Endothelial cell of umbilical vein (primary cell): ENCODE measurements at regions not wholly inside any gene's neighbourhood (a gene's known extent, or its start where the extent isn't known, plus 50 kb on each side); places are given as distances from the start of the nearest gene placed in this dataset.

Experiments
- BruUV-seq: library from RNA; stranded (reverse); fragments of 400-500 nt; replicated peaks from 2 replicates; lab custom pipeline; 2021; lab: Mats Ljungman, UMichigan
- CTCF ChIA-PET: fragments of 300-600, 350-600 bp; sonication (Branson Sonifier 250); formaldehyde crosslinking; loops from one replicate; lab custom pipeline; 2021; ENCODE audit warnings: antibody characterized with exemption, inconsistent platforms; lab: Charles Lee
- POLR2A ChIA-PET: fragments of 300-600, 350-600 bp; sonication (Branson Sonifier 250); formaldehyde crosslinking; loops from one replicate; lab custom pipeline; 2021; ENCODE audit warnings: antibody characterized with exemption, inconsistent platforms; lab: Charles Lee
- DNase-seq: peaks from one replicate; pipeline ENCODE4 v3.0.0-alpha.2; 2011; ENCODE audit warnings: low read depth, low spot score
- FAIRE-seq: peaks from 2 replicates; lab custom pipeline; 2011; peaks lifted over from hg19 to GRCh38; lab: Jason Lieb, UNC
- H2AFZ ChIP-seq: 2 replicates; pipeline ENCODE4 v1.6.0; 2012; ENCODE audit warnings: low read depth, low read length, control low read depth, inconsistent platforms
- H3K27ac ChIP-seq: 2 replicates; pipeline ENCODE4 v1.5.1; 2011; ENCODE audit warnings: low read depth, mild to moderate bottlenecking, control low read depth, low read length, moderate library complexity; ENCODE audit not compliant: insufficient read depth
- H3K27me3 ChIP-seq, 2 experiments: 2 replicates each; pipeline versions ENCODE4 v1.6.0 to v1.6.1; 2011; ENCODE audit warnings: low read length in 2 of 2, mixed read lengths in 1 of 2; ENCODE audit not compliant: control insufficient read depth in 2 of 2, insufficient read depth in 2 of 2
- H3K36me3 ChIP-seq, 2 experiments: 2 replicates in 1 of 2; 3 replicates in 1 of 2; pipeline ENCODE4 v1.5.1; 2011; ENCODE audit warnings: low read length in 2 of 2, mild to moderate bottlenecking in 1 of 2, moderate library complexity in 1 of 2; ENCODE audit not compliant: control insufficient read depth in 2 of 2, insufficient read depth in 2 of 2; ENCODE audit errors: extremely low read depth in 1 of 2
- H3K4me1 ChIP-seq: 3 replicates; pipeline ENCODE4 v1.5.1; 2011; ENCODE audit warnings: mild to moderate bottlenecking, low read length; ENCODE audit not compliant: control insufficient read depth, insufficient read depth; ENCODE audit errors: extremely low read depth
- H3K4me2 ChIP-seq: 2 replicates; pipeline ENCODE4 v1.6.1; 2011; ENCODE audit warnings: low read length, control low read depth, mixed read lengths; ENCODE audit not compliant: insufficient read depth
- H3K4me3 ChIP-seq, 3 experiments: fragments of 200-600 bp in 1 of 3; sonication (generic), shearing (Covaris generic) in 1 of 3; replicated peaks in 1 of 3; 2 replicates each; pipeline ENCODE4 v1.5.1; 2011 to 2016; ENCODE audit warnings: control low read depth in 3 of 3, low read length in 3 of 3, mild to moderate bottlenecking in 2 of 3, inconsistent platforms in 1 of 3, low read depth in 1 of 3, moderate library complexity in 1 of 3; ENCODE audit not compliant: insufficient read depth in 1 of 3
- H3K79me2 ChIP-seq: 2 replicates; pipeline ENCODE4 v1.6.0; 2012; ENCODE audit warnings: low read length, inconsistent platforms; ENCODE audit not compliant: control insufficient read depth, insufficient read depth
- H3K9ac ChIP-seq: replicated peaks from 2 replicates; pipeline ENCODE3; 2011; ENCODE audit warnings: low read length, control low read depth; ENCODE audit not compliant: insufficient read depth; ENCODE audit errors: extremely low read depth
- H3K9me1 ChIP-seq: replicated peaks from 3 replicates; pipeline ENCODE4 v1.6.0; 2011; ENCODE audit warnings: mild to moderate bottlenecking, low read length; ENCODE audit not compliant: control insufficient read depth, insufficient read depth; ENCODE audit errors: extremely low read depth
- H3K9me3 ChIP-seq: replicated peaks from 2 replicates; pipeline ENCODE4 v1.5.1; 2012; ENCODE audit warnings: low read length, inconsistent platforms; ENCODE audit not compliant: control insufficient read depth, insufficient read depth
- H4K20me1 ChIP-seq: replicated peaks from 2 replicates; pipeline ENCODE3; 2011; ENCODE audit warnings: mild to moderate bottlenecking, low read length; ENCODE audit not compliant: control insufficient read depth, insufficient read depth; ENCODE audit errors: extremely low read depth
- EZH2 ChIP-seq: IDR thresholded peaks from 2 replicates; pipeline ENCODE4 v1.6.1; 2012; ENCODE audit warnings: borderline replicate concordance, low read depth, mild to moderate bottlenecking, moderate library complexity, low read length, inconsistent platforms; ENCODE audit not compliant: severe bottlenecking
- FOS ChIP-seq: IDR thresholded peaks from 2 replicates; pipeline ENCODE4 v1.6.1; 2011; ENCODE audit warnings: mild to moderate bottlenecking, low read length, moderate library complexity, borderline replicate concordance; ENCODE audit not compliant: insufficient read depth
- GATA2 ChIP-seq: IDR thresholded peaks from 2 replicates; pipeline ENCODE4 v1.7.0; 2011; ENCODE audit warnings: low read depth, mild to moderate bottlenecking, moderate library complexity, mixed read lengths, low read length; ENCODE audit not compliant: insufficient read length, insufficient read depth
- JUN ChIP-seq: IDR thresholded peaks from 2 replicates; pipeline ENCODE4 v1.6.1; 2011; ENCODE audit warnings: borderline replicate concordance, low read depth; ENCODE audit not compliant: insufficient read length, insufficient read depth
- MYC ChIP-seq: IDR thresholded peaks from one replicate; pipeline ENCODE4 v1.6.1; 2011; ENCODE audit warnings: mild to moderate bottlenecking, low read depth, low read length
- POLR2A ChIP-seq: IDR thresholded peaks from 2 replicates; pipeline ENCODE4 v1.6.1; 2012; ENCODE audit warnings: low read depth, mild to moderate bottlenecking, control low read depth, low read length
- POLR2AphosphoS5 ChIP-seq: IDR thresholded peaks from 2 replicates; pipeline ENCODE4 v1.6.1; 2012; ENCODE audit warnings: low read depth, mild to moderate bottlenecking, control low read depth, low read length, moderate library complexity; ENCODE audit not compliant: insufficient read depth
- dilution Hi-C: fragments of 300-500 bp; cut with MboI; formaldehyde crosslinking; loops from one replicate; pipeline ENCODE4 v1.15.0; 2019; ENCODE audit warnings: low sequenced_read_pairs; ENCODE audit not compliant: extremely low pct_ligation_motif_present
- intact Hi-C: fragments of 100-400 bp; cut with micrococcal nuclease; formaldehyde crosslinking; loops from one replicate; pipeline ENCODE4 v1.10.0; 2022
- TF ChIP-seq, protein P1 (sequence below), 2 donors: IDR thresholded peaks; 1 replicate in 1 of 2; 2 replicates in 1 of 2; pipeline ENCODE4 v1.5.1; 2011; ENCODE audit warnings: low read length in 2 of 2, mild to moderate bottlenecking in 2 of 2, moderate library complexity in 2 of 2, control low read depth in 1 of 2, inconsistent platforms in 1 of 2, low read depth in 1 of 2; ENCODE audit not compliant: insufficient read depth in 1 of 2; ENCODE audit errors: extremely low read depth in 1 of 2
- TF ChIP-seq, protein P2 (sequence below): IDR thresholded peaks from 2 replicates; pipeline ENCODE4 v1.6.1; 2011; ENCODE audit not compliant: insufficient read depth, insufficient read length

DNA sequence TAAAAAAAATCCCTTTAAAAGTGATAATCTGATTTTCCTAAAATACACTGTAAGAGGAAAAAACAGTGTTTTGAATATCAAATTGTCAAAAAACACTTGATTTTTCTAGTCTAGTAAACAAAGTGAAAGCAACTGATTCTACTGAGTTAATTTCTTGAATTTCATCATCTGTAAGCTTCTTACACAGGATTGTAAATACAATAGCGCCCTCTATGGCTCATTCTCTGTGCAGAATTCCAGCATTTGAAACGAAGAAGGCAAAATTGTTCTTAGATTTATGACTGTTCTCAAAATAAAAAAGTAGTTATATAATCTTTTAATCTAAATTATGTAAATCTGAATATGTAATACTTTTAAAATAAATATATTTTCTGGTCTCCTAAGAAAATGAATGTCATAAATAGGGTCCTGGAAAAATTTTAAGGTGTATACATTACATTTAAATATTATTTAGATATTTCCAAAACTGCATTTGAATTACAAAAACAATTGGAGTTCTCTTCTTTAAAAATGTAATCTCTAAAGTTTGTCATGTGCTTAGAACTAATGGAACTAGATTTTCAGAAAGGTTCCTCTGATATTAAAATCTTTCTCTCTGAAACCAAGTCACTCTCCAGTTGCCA, 176.9 kb upstream of the MC4R start:
- POLR2A ChIA-PET = no interaction called here
- Histone ChIP-seq H3K4me1 (no peaks in the 10 kb centered on the region), H3K9me3 (no peaks in the 10 kb centered on the region), H3K36me3 (no peaks in the 10 kb centered on the region), H3K9me1 (no peaks in the 10 kb centered on the region), H3K27ac (no peak overlapping the region), H3K79me2 (no peaks in the 10 kb centered on the region), H3K4me3 (no peak overlapping the region), H3K27me3 (no peaks in the 10 kb centered on the region), H2AFZ (no peak overlapping the region), H3K9ac (no peak overlapping the region), H4K20me1 (no peaks in the 10 kb centered on the region), H3K4me2 (peak overlapping the region; percentile 12)
- TF ChIP-seq GATA2 = no peak
- no peak for TF ChIP-seq MYC
- TF ChIP-seq, protein P1, sequence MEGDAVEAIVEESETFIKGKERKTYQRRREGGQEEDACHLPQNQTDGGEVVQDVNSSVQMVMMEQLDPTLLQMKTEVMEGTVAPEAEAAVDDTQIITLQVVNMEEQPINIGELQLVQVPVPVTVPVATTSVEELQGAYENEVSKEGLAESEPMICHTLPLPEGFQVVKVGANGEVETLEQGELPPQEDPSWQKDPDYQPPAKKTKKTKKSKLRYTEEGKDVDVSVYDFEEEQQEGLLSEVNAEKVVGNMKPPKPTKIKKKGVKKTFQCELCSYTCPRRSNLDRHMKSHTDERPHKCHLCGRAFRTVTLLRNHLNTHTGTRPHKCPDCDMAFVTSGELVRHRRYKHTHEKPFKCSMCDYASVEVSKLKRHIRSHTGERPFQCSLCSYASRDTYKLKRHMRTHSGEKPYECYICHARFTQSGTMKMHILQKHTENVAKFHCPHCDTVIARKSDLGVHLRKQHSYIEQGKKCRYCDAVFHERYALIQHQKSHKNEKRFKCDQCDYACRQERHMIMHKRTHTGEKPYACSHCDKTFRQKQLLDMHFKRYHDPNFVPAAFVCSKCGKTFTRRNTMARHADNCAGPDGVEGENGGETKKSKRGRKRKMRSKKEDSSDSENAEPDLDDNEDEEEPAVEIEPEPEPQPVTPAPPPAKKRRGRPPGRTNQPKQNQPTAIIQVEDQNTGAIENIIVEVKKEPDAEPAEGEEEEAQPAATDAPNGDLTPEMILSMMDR (IDR thresholded peaks at IDR 0.05; ENCODE audit: extremely low read depth in 1 of 2, insufficient read depth in 1 of 2, low read depth in 1 of 2, low read length in 2 of 2) = peak; percentile 53 to 57
- DNase-seq = peak; percentile 64
- peak; percentile 21 for FAIRE-seq
- CTCF ChIA-PET = interaction anchor here (0.5 to 5.3 kb wide), 25 partner anchors 10 to 1301 kb away, joined by 3 to 92 read pairs (median 7); partner anchors contain the start of gene CCBE1
- BruUV-seq = no TSS peak
- intact Hi-C loops (loop anchor here (1.0 to 5.0 kb wide), 3 partner anchors 561 to 1242 kb away; no protein-coding TSS in a partner anchor), dilution Hi-C loops (no loop called here)

DNA sequence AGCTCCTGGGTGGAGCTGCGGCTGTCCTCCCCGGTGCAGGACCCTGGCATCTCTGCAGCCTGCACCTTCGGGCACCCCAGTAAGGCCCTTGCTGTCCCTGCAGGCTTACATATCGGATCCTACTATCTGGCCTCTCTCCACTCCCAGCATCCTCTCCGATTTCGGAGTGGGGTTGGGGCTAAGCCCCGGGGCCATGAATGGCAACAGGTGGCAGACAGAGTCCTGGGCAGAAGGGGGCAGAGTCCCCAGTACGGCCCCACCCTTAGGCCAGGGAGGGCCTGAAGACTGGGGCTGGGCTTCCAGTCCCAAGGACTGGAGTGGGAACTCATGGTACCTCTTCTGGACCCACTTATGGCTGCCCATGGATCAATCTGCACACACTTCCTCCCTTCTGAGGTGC, 180.4 kb upstream of the MC4R start:
- Histone ChIP-seq H2AFZ (no peak overlapping the region), H3K27me3 (no peaks in the 10 kb centered on the region), H3K4me1 (no peaks in the 10 kb centered on the region), H3K4me2 (no peak overlapping the region), H4K20me1 (no peaks in the 10 kb centered on the region), H3K9me3 (no peaks in the 10 kb centered on the region), H3K9me1 (no peaks in the 10 kb centered on the region), H3K9ac (no peak overlapping the region), H3K27ac (no peak overlapping the region), H3K36me3 (no peaks in the 10 kb centered on the region), H3K4me3 (no peak overlapping the region), H3K79me2 (no peaks in the 10 kb centered on the region)
- no peak for DNase-seq
- CTCF ChIA-PET = interaction anchor here (0.6 to 5.3 kb wide), 9 partner anchors 11 to 950 kb away, joined by 3 to 82 read pairs (median 4); no protein-coding TSS in a partner anchor
- TF ChIP-seq JUN (no peak), POLR2AphosphoS5 (no peak), MYC (no peak), EZH2 (no peak), FOS (no peak), GATA2 (no peak), POLR2A (no peak)
- TF ChIP-seq, protein P2, sequence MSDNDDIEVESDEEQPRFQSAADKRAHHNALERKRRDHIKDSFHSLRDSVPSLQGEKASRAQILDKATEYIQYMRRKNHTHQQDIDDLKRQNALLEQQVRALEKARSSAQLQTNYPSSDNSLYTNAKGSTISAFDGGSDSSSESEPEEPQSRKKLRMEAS = no peak
- TF ChIP-seq, protein P1 (IDR thresholded peaks at IDR 0.05; ENCODE audit: extremely low read depth in 1 of 2, insufficient read depth in 1 of 2, low read depth in 1 of 2, low read length in 2 of 2) = no peak
- dilution Hi-C loops (no loop called here), intact Hi-C loops (no loop called here)
- BruUV-seq = no TSS peak
- FAIRE-seq = no peak
- POLR2A ChIA-PET = no interaction called here
